Smooth muscle cell (in vitro differentiated cells): ENCODE measurements at regions not wholly inside any gene's neighbourhood (a gene's known extent, or its start where the extent isn't known, plus 50 kb on each side); places are given as distances from the start of the nearest gene placed in this dataset.

ENCODE experiments used
- DNase-seq: peaks from one replicate; lab custom pipeline; 2025; ENCODE audit not compliant: unreplicated experiment; lab: John Stamatoyannopoulos, UW
- H2AFZ ChIP-seq: fragments of 200-600 bp; sonication (generic); 2 replicates; pipeline ENCODE4 v1.6.0; 2016; ENCODE audit warnings: antibody characterized with exemption, low read depth, mild to moderate bottlenecking
- H3F3A ChIP-seq: fragments of 200-600 bp; sonication (generic); 2 replicates; pipeline ENCODE4 v1.6.0; 2017; ENCODE audit warnings: antibody characterized with exemption, low read depth
- H3K27ac ChIP-seq: fragments of 200-600 bp; sonication (generic); 2 replicates; pipeline ENCODE4 v1.5.1; 2016; ENCODE audit warnings: low read depth, mild to moderate bottlenecking
- H3K27me3 ChIP-seq: fragments of 200-600 bp; sonication (generic); 2 replicates; pipeline ENCODE4 v1.6.1; 2016; ENCODE audit warnings: low read depth, mild to moderate bottlenecking
- H3K36me3 ChIP-seq: fragments of 200-600 bp; sonication (generic); 2 replicates; pipeline ENCODE4 v1.5.1; 2016; ENCODE audit warnings: low read depth
- H3K4me1 ChIP-seq: fragments of 200-600 bp; sonication (generic); 2 replicates; pipeline ENCODE4 v1.5.1; 2016; ENCODE audit warnings: low read depth
- H3K4me2 ChIP-seq: fragments of 200-600 bp; sonication (generic); 2 replicates; pipeline ENCODE4 v1.6.0; 2016; ENCODE audit warnings: mild to moderate bottlenecking
- H3K4me3 ChIP-seq: fragments of 200-600 bp; sonication (generic); 2 replicates; pipeline ENCODE4 v1.5.1; 2016; ENCODE audit warnings: mild to moderate bottlenecking
- H3K79me2 ChIP-seq: fragments of 200-600 bp; sonication (generic); 2 replicates; pipeline ENCODE4 v1.6.0; 2016; ENCODE audit warnings: low read depth, mild to moderate bottlenecking
- H3K9ac ChIP-seq: fragments of 200-600 bp; sonication (generic); 2 replicates; pipeline ENCODE4 v1.6.0; 2016; ENCODE audit warnings: low read depth
- H3K9me3 ChIP-seq: fragments of 200-600 bp; sonication (generic); replicated peaks from 2 replicates; pipeline ENCODE4 v1.5.1; 2016; ENCODE audit warnings: low read depth
- H4K20me1 ChIP-seq: fragments of 200-600 bp; sonication (generic); 2 replicates; pipeline ENCODE4 v1.6.0; 2016; ENCODE audit warnings: low read depth
- CTCF ChIP-seq: fragments of 200-600 bp; sonication (generic); IDR thresholded peaks from 2 replicates; pipeline ENCODE4 v1.5.1; 2017; ENCODE audit warnings: borderline replicate concordance, mild to moderate bottlenecking, antibody characterized with exemption; ENCODE audit not compliant: insufficient read depth, poor library complexity, severe bottlenecking
- WGBS: methylation state at CpG from one replicate; pipeline ENCODE4 v1.1.7; 2016; ENCODE audit warnings: low lambda C conversion rate; 5-methylcytosine and 5-hydroxymethylcytosine counted together

GRCh38 chrX:15947648-15948317 is 93.2 kb upstream of the AP1S2 start:
- H3K36me3 ChIP-seq, result no peaks in the 10 kb centered on the region
- 0% methylated on average over 1 of the region's 1 CpG for WGBS
- no peaks in the 10 kb centered on the region for H3K9me3 ChIP-seq
- H4K20me1 ChIP-seq, result no peaks in the 10 kb centered on the region
- peaks cover 7% of the 10 kb centered on the region for H3F3A ChIP-seq
- H2AFZ ChIP-seq, result peak overlapping the region; percentile 80
- H3K4me2 ChIP-seq, result peak overlapping the region; percentile 83
- H3K79me2 ChIP-seq, result no peaks in the 10 kb centered on the region
- peaks cover 22% of the 10 kb centered on the region for H3K4me1 ChIP-seq
- peak overlapping the region; percentile 82 for H3K27ac ChIP-seq
- peak overlapping the region; percentile 22 for H3K4me3 ChIP-seq
- no peak overlapping the region for H3K9ac ChIP-seq
- TF ChIP-seq CTCF, result no peak
- DNase-seq, result no peak
- no peaks in the 10 kb centered on the region for H3K27me3 ChIP-seq

GRCh38 chrX:15946783-15947580 is 92.4 kb upstream of the AP1S2 start:
- no peaks in the 10 kb centered on the region for H3K9me3 ChIP-seq
- WGBS, result 50% methylated on average over 6 of the region's 6 CpGs
- H3K4me1 ChIP-seq, result peaks cover 22% of the 10 kb centered on the region
- DNase-seq, result peak; percentile 4
- peak overlapping the region; percentile 82 for H3K27ac ChIP-seq
- peaks cover 7% of the 10 kb centered on the region for H3F3A ChIP-seq
- H3K4me2 ChIP-seq, result peak overlapping the region; percentile 83
- H3K27me3 ChIP-seq, result no peaks in the 10 kb centered on the region
- no peaks in the 10 kb centered on the region for H4K20me1 ChIP-seq
- H3K4me3 ChIP-seq, result peak overlapping the region; percentile 22
- no peak overlapping the region for H3K9ac ChIP-seq
- H2AFZ ChIP-seq, result peak overlapping the region; percentile 8
- no peaks in the 10 kb centered on the region for H3K79me2 ChIP-seq
- H3K36me3 ChIP-seq, result no peaks in the 10 kb centered on the region
- TF ChIP-seq CTCF, result no peak

GRCh38 chrX:15943391-15943790 is 88.8 kb upstream of the AP1S2 start:
- H3K27ac ChIP-seq, result no peak overlapping the region
- no peak overlapping the region for H3K4me3 ChIP-seq
- H4K20me1 ChIP-seq, result no peaks in the 10 kb centered on the region
- H2AFZ ChIP-seq, result no peak overlapping the region
- peaks cover 22% of the 10 kb centered on the region for H3K4me1 ChIP-seq
- no peak for TF ChIP-seq CTCF
- no peak for DNase-seq
- no peaks in the 10 kb centered on the region for H3K9me3 ChIP-seq
- no peaks in the 10 kb centered on the region for H3K79me2 ChIP-seq
- peaks cover 7% of the 10 kb centered on the region for H3F3A ChIP-seq
- no peaks in the 10 kb centered on the region for H3K27me3 ChIP-seq
- WGBS, result 34% methylated on average over 2 of the region's 2 CpGs
- H3K4me2 ChIP-seq, result no peak overlapping the region
- H3K36me3 ChIP-seq, result no peaks in the 10 kb centered on the region
- no peak overlapping the region for H3K9ac ChIP-seq
